Liver (tissue), 8 donors: ENCODE measurements at regions not wholly inside any gene's neighbourhood (a gene's known extent, or its start where the extent isn't known, plus 50 kb on each side); places are given as distances from the start of the nearest gene placed in this dataset.

Source experiments
- DNase-seq: peaks from one replicate; pipeline ENCODE4 v3.0.0-alpha.2; 2017; ENCODE audit warnings: low spot score
- H3K27ac ChIP-seq, 2 donors: one replicate each; pipeline ENCODE4 v1.7.0; 2013; ENCODE audit warnings: inconsistent platforms in 2 of 2, low read length in 2 of 2, control low read depth in 1 of 2, low read depth in 1 of 2, mild to moderate bottlenecking in 1 of 2
- H3K27me3 ChIP-seq, 4 donors: one replicate each; pipeline versions ENCODE4 v1.6.1 to v1.7.0; 2013; ENCODE audit warnings: low read length in 3 of 4, inconsistent platforms in 1 of 4, mild to moderate bottlenecking in 1 of 4, moderate library complexity in 1 of 4; ENCODE audit not compliant: control insufficient read depth in 4 of 4, insufficient read depth in 4 of 4
- H3K36me3 ChIP-seq, 4 donors: one replicate each; pipeline versions ENCODE4 v1.6.1 to v1.7.0; 2013; ENCODE audit warnings: low read length in 3 of 4, mild to moderate bottlenecking in 3 of 4, low read depth in 1 of 4, moderate library complexity in 1 of 4; ENCODE audit not compliant: control insufficient read depth in 4 of 4, insufficient read depth in 3 of 4
- H3K4me1 ChIP-seq, 4 donors: one replicate each; pipeline versions ENCODE4 v1.6.1 to v1.7.0; 2013; ENCODE audit warnings: low read length in 3 of 4, mild to moderate bottlenecking in 3 of 4, moderate library complexity in 1 of 4; ENCODE audit not compliant: control insufficient read depth in 4 of 4, insufficient read depth in 4 of 4
- H3K4me3 ChIP-seq, 3 donors: one replicate each; pipeline versions ENCODE4 v1.6.1 to v1.7.0; 2013; ENCODE audit warnings: low read length in 3 of 3, control low read depth in 1 of 3, low read depth in 1 of 3, mild to moderate bottlenecking in 1 of 3
- H3K9ac ChIP-seq, 2 donors: one replicate each; pipeline ENCODE4 v1.7.0; 2013; ENCODE audit warnings: low read length in 2 of 2, mild to moderate bottlenecking in 2 of 2, moderate library complexity in 2 of 2, control low read depth in 1 of 2, low read depth in 1 of 2
- H3K9me3 ChIP-seq, 4 donors: one replicate each; pipeline versions ENCODE4 v1.6.1 to v1.7.0; 2013; ENCODE audit warnings: low read length in 3 of 4; ENCODE audit not compliant: control insufficient read depth in 4 of 4
- ATF3 ChIP-seq: IDR thresholded peaks from 2 replicates; pipeline ENCODE4 v1.6.1; 2016; ENCODE audit warnings: antibody characterized with exemption
- CTCF ChIP-seq: fragments of 150-350 bp; IDR thresholded peaks from 2 replicates; pipeline ENCODE4 v1.5.1; 2017; ENCODE audit warnings: improper control_type of control experiment, low read depth, low read length; ENCODE audit not compliant: missing input control
- EGR1 ChIP-seq, 2 donors: IDR thresholded peaks; 2 replicates each; pipeline ENCODE4 v1.6.1; 2016 to 2018; ENCODE audit warnings: antibody characterized with exemption in 2 of 2, low read depth in 2 of 2
- FOXA2 ChIP-seq: IDR thresholded peaks from 2 replicates; pipeline ENCODE4 v1.6.1; 2016; ENCODE audit warnings: antibody characterized with exemption
- GABPA ChIP-seq, 2 donors: IDR thresholded peaks in 1 of 2; conservative IDR thresholded peaks in 1 of 2; 2 replicates each; pipeline ENCODE4 v1.6.1; 2016; ENCODE audit warnings: antibody characterized with exemption in 2 of 2, mild to moderate bottlenecking in 1 of 2, moderate library complexity in 1 of 2
- HNF4A ChIP-seq, 2 donors: conservative IDR thresholded peaks; 2 replicates each; pipeline ENCODE4 v1.6.1; 2016; ENCODE audit warnings: antibody characterized with exemption in 2 of 2, mild to moderate bottlenecking in 2 of 2
- NR2F2 ChIP-seq: IDR thresholded peaks from 2 replicates; pipeline ENCODE4 v1.6.1; 2016; ENCODE audit warnings: antibody characterized with exemption
- RAD21 ChIP-seq, 2 donors: IDR thresholded peaks; 2 replicates each; pipeline ENCODE4 v1.6.1; 2016; ENCODE audit warnings: antibody characterized with exemption in 2 of 2, mild to moderate bottlenecking in 2 of 2
- RXRA ChIP-seq, 2 donors: IDR thresholded peaks; 2 replicates each; pipeline ENCODE4 v1.6.1; 2017 to 2018; ENCODE audit warnings: antibody characterized with exemption in 2 of 2, mild to moderate bottlenecking in 1 of 2
- TAF1 ChIP-seq: conservative IDR thresholded peaks from 2 replicates; pipeline ENCODE4 v1.6.1; 2016; ENCODE audit warnings: antibody characterized with exemption, mild to moderate bottlenecking
- YY1 ChIP-seq: IDR thresholded peaks from 2 replicates; pipeline ENCODE4 v1.6.1; 2016; ENCODE audit warnings: antibody characterized with exemption, mild to moderate bottlenecking
- WGBS: extraction: QIAGEN DNeasy Blood & Tissue Kit; methylation state at CpG from one replicate; pipeline ENCODE4 v1.1.7; 2013; 5-methylcytosine and 5-hydroxymethylcytosine counted together
- TF ChIP-seq, protein P1 (sequence below): IDR thresholded peaks from 2 replicates; pipeline ENCODE4 v1.6.1; 2016; ENCODE audit warnings: antibody characterized with exemption, mild to moderate bottlenecking
- TF ChIP-seq, protein P2 (sequence below): IDR thresholded peaks from 2 replicates; pipeline ENCODE4 v1.6.1; 2016; ENCODE audit warnings: antibody characterized with exemption
- donor health status: healthy.
- donor health status: healthy.
- donor health status: healthy.
- donor health status: healthy.
- donor health status: healthy.

DNA sequence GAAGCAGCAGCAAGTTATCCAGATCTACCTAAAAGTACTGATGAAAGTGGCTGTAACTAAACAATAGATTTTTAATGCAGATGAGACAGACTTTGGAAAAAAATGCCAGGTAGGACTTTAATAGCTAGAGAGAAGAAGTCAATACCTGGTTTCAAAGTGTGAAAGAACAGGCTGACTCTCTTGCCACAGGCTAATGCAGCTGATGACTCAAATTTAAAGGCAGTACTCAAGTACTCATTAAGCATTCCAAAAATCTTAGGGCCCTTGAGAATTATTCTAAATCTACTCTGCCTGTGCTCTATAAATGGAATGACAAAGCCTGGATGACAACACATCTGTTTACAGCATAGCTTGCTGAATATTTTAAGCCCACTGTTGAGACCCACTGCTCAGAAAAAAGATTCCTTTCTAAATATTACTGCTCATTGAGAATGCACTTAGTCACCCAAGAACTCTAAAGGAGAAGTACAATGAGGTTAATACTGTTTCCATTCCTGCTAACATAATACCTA, 68.6 kb upstream of the SYT1 start:
- Histone ChIP-seq H3K9ac (no peak overlapping the region), H3K36me3 (peaks cover 0 to 3% (median 0%) of the 10 kb centered on the region in 4 donors), H3K9me3 (peaks cover 0 to 2% (median under 1%) of the 10 kb centered on the region in 4 donors), H3K4me3 (no peak overlapping the region), H3K27me3 (no peaks in the 10 kb centered on the region), H3K4me1 (no peaks in the 10 kb centered on the region), H3K27ac (no peak overlapping the region)
- no peak for DNase-seq
- TF ChIP-seq FOXA2 = no peak
- no peak for TF ChIP-seq RAD21 (IDR thresholded peaks at IDR 0.05)
- no peak for TF ChIP-seq HNF4A (conservative IDR thresholded peaks at IDR 0.05)

DNA sequence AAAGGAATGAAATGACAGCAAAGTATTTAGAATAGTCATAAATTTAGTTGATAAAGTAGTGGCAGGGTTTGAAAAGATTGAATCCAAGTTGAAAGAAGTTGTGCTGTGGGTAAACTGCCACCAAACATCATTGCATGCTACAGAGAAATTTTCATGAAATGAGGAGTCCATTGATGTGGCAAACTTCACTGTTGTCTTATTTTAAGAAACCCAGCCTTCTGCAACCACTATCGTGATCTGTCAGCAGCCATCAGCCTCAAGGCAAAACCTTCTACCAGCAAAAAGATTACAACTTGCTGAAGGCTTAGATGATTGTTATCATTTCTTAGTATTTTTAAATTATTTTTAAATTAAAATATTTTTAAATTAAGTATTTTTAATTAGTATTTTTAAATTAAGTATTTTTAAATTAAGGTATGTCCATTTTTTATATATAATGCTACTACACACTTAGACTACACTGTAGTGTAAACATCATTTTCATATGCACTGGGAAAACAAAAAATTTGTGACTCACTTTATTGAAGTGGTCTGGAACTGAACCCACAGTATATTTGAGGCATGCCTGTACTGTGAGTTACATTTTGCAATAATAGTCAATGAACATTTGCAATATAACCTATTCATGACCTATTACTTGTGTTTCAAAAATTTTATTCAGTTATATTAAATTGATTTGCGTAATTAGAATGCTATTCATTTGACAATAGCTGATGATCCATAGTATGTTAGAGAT, 67.2 kb upstream of the SYT1 start:
- Histone ChIP-seq H3K4me3 (no peak overlapping the region), H3K36me3 (peaks cover 0 to 3% (median 0%) of the 10 kb centered on the region in 4 donors), H3K4me1 (no peaks in the 10 kb centered on the region), H3K9ac (no peak overlapping the region), H3K27me3 (no peaks in the 10 kb centered on the region), H3K27ac (no peak overlapping the region), H3K9me3 (peaks cover 0 to 2% (median under 1%) of the 10 kb centered on the region in 4 donors)
- TF ChIP-seq EGR1 (IDR thresholded peaks at IDR 0.05; ENCODE audit: low read depth in 2 of 2) (no peak), ATF3 (no peak), RAD21 (IDR thresholded peaks at IDR 0.05) (no peak)
- TF ChIP-seq, protein P1, sequence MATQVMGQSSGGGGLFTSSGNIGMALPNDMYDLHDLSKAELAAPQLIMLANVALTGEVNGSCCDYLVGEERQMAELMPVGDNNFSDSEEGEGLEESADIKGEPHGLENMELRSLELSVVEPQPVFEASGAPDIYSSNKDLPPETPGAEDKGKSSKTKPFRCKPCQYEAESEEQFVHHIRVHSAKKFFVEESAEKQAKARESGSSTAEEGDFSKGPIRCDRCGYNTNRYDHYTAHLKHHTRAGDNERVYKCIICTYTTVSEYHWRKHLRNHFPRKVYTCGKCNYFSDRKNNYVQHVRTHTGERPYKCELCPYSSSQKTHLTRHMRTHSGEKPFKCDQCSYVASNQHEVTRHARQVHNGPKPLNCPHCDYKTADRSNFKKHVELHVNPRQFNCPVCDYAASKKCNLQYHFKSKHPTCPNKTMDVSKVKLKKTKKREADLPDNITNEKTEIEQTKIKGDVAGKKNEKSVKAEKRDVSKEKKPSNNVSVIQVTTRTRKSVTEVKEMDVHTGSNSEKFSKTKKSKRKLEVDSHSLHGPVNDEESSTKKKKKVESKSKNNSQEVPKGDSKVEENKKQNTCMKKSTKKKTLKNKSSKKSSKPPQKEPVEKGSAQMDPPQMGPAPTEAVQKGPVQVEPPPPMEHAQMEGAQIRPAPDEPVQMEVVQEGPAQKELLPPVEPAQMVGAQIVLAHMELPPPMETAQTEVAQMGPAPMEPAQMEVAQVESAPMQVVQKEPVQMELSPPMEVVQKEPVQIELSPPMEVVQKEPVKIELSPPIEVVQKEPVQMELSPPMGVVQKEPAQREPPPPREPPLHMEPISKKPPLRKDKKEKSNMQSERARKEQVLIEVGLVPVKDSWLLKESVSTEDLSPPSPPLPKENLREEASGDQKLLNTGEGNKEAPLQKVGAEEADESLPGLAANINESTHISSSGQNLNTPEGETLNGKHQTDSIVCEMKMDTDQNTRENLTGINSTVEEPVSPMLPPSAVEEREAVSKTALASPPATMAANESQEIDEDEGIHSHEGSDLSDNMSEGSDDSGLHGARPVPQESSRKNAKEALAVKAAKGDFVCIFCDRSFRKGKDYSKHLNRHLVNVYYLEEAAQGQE = no peak
- WGBS = 95% methylated on average over 2 of the region's 2 CpGs
- DNase-seq = no peak

- no peak for TF ChIP-seq EGR1 (IDR thresholded peaks at IDR 0.05; ENCODE audit: low read depth in 2 of 2)
- TF ChIP-seq, protein P1 = no peak
- TF ChIP-seq NR2F2 = no peak
- no peak for TF ChIP-seq ATF3
- no peak for TF ChIP-seq GABPA (IDR thresholded peaks at IDR 0.05 in 1 of 2, conservative IDR thresholded peaks at IDR 0.05 in 1 of 2)
- TF ChIP-seq YY1 = no peak
- TF ChIP-seq RXRA (IDR thresholded peaks at IDR 0.05) = no peak
- no peak for TF ChIP-seq TAF1
- no peak for TF ChIP-seq CTCF
- TF ChIP-seq, protein P2, sequence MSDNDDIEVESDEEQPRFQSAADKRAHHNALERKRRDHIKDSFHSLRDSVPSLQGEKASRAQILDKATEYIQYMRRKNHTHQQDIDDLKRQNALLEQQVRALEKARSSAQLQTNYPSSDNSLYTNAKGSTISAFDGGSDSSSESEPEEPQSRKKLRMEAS = no peak
- no peak for TF ChIP-seq FOXA2
- 77% methylated on average over 1 of the region's 1 CpG for WGBS
- no peak overlapping the region for H3K4me3 ChIP-seq
Observed at GRCh38 chr12:78799649-78800048, 64.9 kb upstream of the SYT1 start.

More at GRCh38 chr12:78799649-78800048, 64.9 kb upstream of the SYT1 start:
- no peak for DNase-seq
- H3K9ac ChIP-seq = no peak overlapping the region
- no peaks in the 10 kb centered on the region for H3K27me3 ChIP-seq
- no peak overlapping the region for H3K27ac ChIP-seq
- H3K36me3 ChIP-seq = no peaks in the 10 kb centered on the region
- peaks cover 0 to 2% (median under 1%) of the 10 kb centered on the region in 4 donors for H3K9me3 ChIP-seq
- H3K4me1 ChIP-seq = no peaks in the 10 kb centered on the region
